HG02588 (cell line): ENCODE measurements at regions not wholly inside any gene's neighbourhood (a gene's known extent, or its start where the extent isn't known, plus 50 kb on each side); places are given as distances from the start of the nearest gene placed in this dataset.

Experiments used
- ATAC-seq: cut with Tn5 transposase; IDR thresholded peaks from one replicate; pipeline ENCODE4 v1.9.1; 2021; ENCODE audit warnings: mild to moderate bottlenecking, moderate library complexity; ENCODE audit not compliant: unreplicated experiment

- no peak for ATAC-seq
Measured at GRCh38 chr12:115243933-115244628, 560.1 kb upstream of the TBX3 start.

DNA sequence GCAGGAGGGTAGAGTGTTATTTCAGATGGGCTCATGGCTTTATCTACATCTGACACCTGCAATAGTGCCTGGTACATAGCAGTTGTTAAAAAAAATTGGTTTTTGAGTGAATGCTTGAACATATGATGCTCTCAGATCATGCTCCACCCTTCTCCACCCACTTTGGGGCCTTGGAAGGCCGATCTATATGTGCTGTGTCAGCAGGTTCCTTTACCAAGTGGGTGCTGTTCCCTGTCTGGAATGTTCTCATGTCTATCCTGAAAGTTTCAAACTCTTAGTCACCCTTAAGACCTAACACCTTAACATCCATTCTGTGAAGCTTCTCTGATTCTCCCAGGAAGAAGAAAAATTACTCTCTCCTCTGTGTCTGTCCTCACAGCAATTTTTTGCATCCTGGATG is 556.3 kb upstream of the TBX3 start:
- no peak for ATAC-seq

DNA sequence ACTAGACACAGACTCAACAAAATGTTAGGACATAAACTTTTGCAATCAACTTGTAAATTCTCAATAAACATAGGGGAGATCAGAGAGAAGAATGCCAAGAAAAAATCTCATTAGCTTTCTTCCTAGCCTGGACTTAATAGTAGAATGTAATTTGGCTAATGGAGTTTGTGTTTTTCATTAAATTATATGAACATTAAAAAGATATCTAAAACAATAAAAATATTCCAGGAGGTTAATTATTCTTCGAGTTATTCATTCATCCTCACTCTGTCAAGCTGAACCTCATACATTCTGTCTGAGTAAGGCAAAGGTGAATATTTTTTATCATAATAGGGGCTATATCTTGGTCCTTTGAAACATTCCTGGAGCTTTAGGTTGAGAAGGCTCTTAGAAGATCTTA is 551.9 kb upstream of the TBX3 start:
- ATAC-seq, result no peak

GRCh38 chr12:115233891-115234543 is 550.0 kb upstream of the TBX3 start:
- no peak for ATAC-seq

DNA sequence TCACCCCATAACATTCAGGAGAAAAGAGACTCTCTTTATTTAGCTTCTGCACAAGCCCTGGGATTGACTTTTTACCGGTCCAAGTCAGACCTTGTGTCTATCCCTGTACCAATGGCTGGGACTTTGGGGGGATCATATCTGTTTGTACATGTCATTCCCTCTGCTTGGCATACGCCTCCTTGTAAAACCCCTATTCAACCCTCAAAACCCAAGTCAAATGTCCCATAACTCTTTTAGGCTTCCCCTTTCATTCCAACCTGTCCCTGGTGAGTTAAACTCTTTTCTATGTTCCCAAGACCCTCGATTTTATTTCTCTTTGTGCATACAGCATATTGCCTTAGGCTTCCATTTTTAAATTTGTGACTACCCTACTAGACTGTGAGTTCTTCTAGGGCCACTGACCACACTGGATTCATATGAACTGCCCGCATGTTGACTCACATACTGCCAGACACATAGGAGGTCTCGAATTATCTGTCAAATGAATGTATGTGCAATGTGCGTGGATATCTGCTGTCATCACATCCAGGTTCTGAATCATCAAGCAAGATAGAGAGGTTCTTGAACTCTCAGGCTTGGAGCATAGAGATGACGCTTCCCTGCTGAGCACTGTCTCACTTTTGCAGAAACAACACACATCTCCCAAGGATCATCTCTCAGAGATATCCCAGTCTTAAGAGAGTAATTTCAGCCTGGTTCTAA is 548.6 kb upstream of the TBX3 start:
- no peak for ATAC-seq

DNA sequence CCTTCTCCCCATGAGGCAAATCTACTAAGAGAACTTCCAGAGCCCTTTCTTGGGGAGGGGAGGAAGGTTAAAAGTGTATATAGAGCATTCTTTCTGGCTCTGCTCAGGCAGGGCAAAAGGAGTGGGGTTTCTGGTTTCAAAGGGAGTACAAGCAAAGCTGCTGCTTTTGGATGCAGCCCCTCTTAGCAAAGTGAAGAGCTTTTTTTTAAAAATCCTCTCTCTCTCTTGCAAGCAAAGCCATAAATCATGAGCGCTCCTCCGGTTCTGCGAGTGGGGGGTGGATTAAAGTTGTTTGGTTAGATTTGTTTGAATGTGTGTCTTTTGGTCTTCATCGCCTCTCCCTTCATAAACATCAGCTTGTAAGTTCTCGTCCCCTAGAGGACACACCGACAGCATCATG is 546.6 kb upstream of the TBX3 start:
- no peak for ATAC-seq

DNA sequence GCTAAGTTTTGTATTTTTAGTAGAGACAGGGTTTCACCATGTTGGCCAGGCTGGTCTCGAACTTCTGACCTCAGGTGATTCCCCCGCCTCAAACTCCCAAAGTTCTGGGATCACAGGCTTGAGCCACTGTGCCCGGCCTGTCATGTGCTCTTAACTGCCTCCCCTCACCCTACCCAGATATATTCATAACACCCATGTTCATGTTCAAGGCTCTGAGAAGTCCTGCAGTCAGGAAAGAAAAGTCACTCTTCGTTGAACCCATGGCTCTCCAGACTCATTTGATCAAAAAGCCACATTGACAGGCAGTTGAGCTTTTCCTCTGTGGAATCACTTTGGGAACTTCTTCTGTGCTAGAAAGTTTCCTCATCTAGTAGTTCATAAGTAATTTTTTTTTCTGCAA is 545.5 kb upstream of the TBX3 start:
- no peak for ATAC-seq

GRCh38 chr12:115228434-115228833 is 544.5 kb upstream of the TBX3 start:
- no peak for ATAC-seq

DNA sequence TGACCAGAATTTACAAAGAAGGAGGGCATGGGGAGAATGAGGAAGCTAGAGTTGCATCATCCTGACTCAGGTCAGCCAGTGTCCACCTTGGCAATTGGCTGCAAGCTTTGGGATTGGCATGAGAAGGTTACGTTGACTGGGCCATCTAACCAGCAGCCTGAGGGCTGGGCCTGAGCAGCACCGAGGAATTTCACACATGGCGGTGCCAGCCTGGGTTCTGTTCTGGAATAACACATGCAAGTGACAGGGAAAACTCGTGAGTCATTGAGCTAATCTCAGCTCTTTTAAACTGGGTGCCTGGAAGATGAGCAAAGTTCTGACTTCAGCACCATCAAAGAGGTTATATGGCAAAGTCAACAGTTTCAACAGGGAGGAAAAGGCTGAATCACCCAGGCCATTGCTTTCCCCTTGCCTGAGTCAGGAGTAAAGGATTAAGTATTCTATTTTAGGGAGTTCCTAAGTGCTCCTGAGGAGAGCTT is 543.2 kb upstream of the TBX3 start:
- no peak for ATAC-seq

DNA sequence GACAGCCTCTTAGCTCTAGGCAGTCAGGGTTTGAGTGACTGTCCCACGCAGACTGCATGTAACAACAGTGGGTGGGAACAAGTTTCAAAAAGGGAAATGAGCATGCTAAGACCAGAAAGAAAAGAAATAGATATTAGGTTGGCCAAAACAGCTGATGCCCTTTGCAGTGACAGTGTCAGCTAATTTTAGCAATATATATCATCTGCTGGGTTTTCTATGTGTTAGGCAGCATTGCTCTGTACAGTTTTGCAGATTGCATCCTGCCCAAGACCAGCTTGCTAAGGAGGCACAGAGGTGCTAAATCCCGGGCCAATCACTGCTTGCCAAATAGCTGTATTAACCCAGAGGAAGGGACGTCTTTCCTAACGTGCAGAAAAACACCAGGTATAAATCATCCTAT is 541.9 kb upstream of the TBX3 start:
- ATAC-seq, result no peak

- no peak for ATAC-seq
Measured at GRCh38 chr12:115223991-115224390, 540.0 kb upstream of the TBX3 start.

- no peak for ATAC-seq
Measured at GRCh38 chr12:115223322-115223721, 539.3 kb upstream of the TBX3 start.

DNA sequence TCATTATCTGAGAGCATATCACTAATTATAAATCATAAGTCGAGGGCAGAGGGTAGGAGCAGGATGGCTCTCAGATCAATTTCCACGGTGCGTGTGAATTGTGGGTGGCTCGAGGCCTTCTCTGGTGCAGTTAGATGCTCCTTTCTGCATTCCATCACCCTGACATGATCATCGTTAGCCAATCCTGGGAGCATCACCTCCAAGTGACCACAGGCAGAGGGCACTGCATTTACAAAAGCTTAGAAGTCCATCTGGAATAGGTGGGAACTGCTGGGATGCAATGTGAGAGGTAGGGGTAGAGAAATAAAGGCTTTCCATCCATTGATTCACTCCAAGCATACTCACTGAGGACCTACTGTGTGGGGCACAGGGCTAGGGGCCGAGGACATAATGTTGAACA is 538.2 kb upstream of the TBX3 start:
- ATAC-seq, result no peak

- no peak for ATAC-seq
Measured at GRCh38 chr12:115216301-115216700, 532.3 kb upstream of the TBX3 start.

GRCh38 chr12:115215544-115215943 is 531.6 kb upstream of the TBX3 start:
- ATAC-seq, result no peak

- no peak for ATAC-seq
Measured at GRCh38 chr12:115213538-115214016, 529.6 kb upstream of the TBX3 start.

DNA sequence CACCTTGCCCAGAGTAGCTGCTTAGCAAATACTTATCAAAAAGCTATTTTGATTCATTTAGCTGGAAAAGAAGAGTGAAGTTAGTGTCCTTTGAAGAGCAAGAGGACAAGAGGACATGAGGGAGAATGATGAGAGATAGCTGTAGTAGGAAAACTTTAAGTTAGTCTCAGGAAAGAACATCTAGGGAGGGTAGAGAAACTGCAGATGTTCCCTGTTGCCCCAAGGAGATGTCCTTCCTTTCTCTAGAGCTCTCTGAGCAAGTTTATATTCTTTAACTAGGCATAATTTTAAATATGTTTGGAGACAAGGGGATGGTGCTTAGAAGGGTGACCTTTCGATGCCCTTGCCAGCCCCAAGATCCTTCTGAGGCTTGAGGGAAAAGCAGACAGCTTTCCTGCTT is 529.1 kb upstream of the TBX3 start:
- ATAC-seq, result no peak

- no peak for ATAC-seq
Measured at GRCh38 chr12:115212356-115212755, 528.4 kb upstream of the TBX3 start.

DNA sequence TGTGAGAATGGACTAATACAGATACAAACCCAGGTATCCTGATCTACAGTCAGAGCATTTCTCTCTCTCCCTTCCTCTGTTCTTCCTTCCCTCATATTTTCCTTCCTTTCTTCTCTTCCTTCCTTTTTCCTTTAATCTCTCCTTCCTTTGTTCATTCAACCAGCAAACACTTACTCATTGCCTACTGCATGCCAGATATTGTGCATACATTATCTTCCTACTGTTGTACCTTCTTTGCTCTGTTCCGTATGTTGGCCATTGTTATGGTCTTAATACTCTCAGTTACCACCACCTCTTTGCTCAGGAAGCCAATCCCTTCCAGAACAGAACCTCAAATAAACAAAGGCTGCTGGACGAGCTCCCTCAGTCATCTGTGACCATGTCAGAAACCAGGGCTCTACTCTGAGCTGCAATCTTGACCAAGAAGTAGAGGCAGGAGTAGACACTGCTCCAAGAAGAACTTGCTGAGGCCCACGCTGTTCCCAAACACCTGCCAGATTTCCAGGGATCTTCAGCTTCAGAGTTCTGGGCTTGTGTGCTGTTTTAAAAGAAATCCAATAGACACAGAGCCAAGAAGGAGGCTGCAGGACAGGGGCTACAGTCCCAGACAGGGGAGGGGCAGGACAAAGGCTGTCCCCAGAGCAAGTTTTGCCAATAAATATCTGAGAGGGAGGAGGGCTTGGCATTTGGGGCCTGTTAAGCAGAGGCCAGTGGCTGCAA is 526.7 kb upstream of the TBX3 start:
- no peak for ATAC-seq

- no peak for ATAC-seq
Measured at GRCh38 chr12:115209230-115209629, 525.3 kb upstream of the TBX3 start.

GRCh38 chr12:115208098-115208497 is 524.1 kb upstream of the TBX3 start:
- no peak for ATAC-seq
